Type B pancreatic cell (in vitro differentiated cells): ENCODE measurements at regions not wholly inside any gene's neighbourhood (a gene's known extent, or its start where the extent isn't known, plus 50 kb on each side); places are given as distances from the start of the nearest gene placed in this dataset.

Experiments used
- DNase-seq: peaks from one replicate; pipeline ENCODE4 v3.0.0; 2021; ENCODE audit warnings: mixed read lengths; ENCODE audit not compliant: unreplicated experiment; ENCODE audit errors: extremely low spot score
- H3K27ac Mint-ChIP-seq: 2 replicates; pipeline ENCODE4 v1.8.0; 2021; ENCODE audit warnings: mild to moderate bottlenecking, mixed read lengths
- H3K27me3 Mint-ChIP-seq: 2 replicates; pipeline ENCODE4 v1.8.0; 2021; ENCODE audit warnings: mixed read lengths
- H3K36me3 Mint-ChIP-seq: 2 replicates; pipeline ENCODE4 v1.8.0; 2021; ENCODE audit warnings: mixed read lengths
- H3K4me1 Mint-ChIP-seq: one replicate; pipeline ENCODE4 v1.8.0; 2021; ENCODE audit warnings: mixed read lengths; ENCODE audit not compliant: unreplicated experiment
- H3K4me3 Mint-ChIP-seq: 2 replicates; pipeline ENCODE4 v1.8.0; 2021; ENCODE audit warnings: mild to moderate bottlenecking, mixed read lengths
- H3K9me3 Mint-ChIP-seq: 2 replicates; pipeline ENCODE4 v1.8.0; 2021; ENCODE audit warnings: mixed read lengths
- CTCF ChIP-seq: fragments of 200-600 bp; sonication (generic); conservative IDR thresholded peaks from 2 replicates; pipeline ENCODE4 v1.5.0; 2021; ENCODE audit warnings: antibody characterized with exemption, mild to moderate bottlenecking

GRCh38 chr14:97002454-97002853 lies 205.3 kb downstream of the VRK1 start:
- Mint-ChIP-seq H3K4me3 (no peak overlapping the region), H3K36me3 (no peaks in the 10 kb centered on the region), H3K4me1 (no peaks in the 10 kb centered on the region), H3K27ac (no peak overlapping the region), H3K27me3 (no peaks in the 10 kb centered on the region), H3K9me3 (no peaks in the 10 kb centered on the region)
- no peak for DNase-seq
- no peak for TF ChIP-seq CTCF

GRCh38 chr14:97005934-97006333 lies 208.8 kb downstream of the VRK1 start:
- H3K9me3 Mint-ChIP-seq, result no peaks in the 10 kb centered on the region

GRCh38 chr14:97010491-97011160 lies 213.4 kb downstream of the VRK1 start:
- peak; percentile 28 for TF ChIP-seq CTCF
- Mint-ChIP-seq H3K4me3 (no peak overlapping the region), H3K9me3 (no peaks in the 10 kb centered on the region), H3K4me1 (no peaks in the 10 kb centered on the region), H3K27me3 (peaks cover 13% of the 10 kb centered on the region), H3K36me3 (no peaks in the 10 kb centered on the region), H3K27ac (no peak overlapping the region)
- no peak for DNase-seq

More at GRCh38 chr14:97005934-97006333, 208.8 kb downstream of the VRK1 start:
- Mint-ChIP-seq H3K4me1 (no peaks in the 10 kb centered on the region), H3K27ac (no peak overlapping the region), H3K4me3 (no peak overlapping the region), H3K27me3 (peaks cover 12% of the 10 kb centered on the region), H3K36me3 (no peaks in the 10 kb centered on the region)
- TF ChIP-seq CTCF, result no peak
- DNase-seq, result no peak

GRCh38 chr14:97013878-97014277 lies 216.7 kb downstream of the VRK1 start:
- peaks cover 13% of the 10 kb centered on the region for H3K27me3 Mint-ChIP-seq
- no peak overlapping the region for H3K4me3 Mint-ChIP-seq
- H3K27ac Mint-ChIP-seq, result no peak overlapping the region
- H3K4me1 Mint-ChIP-seq, result no peaks in the 10 kb centered on the region
- H3K9me3 Mint-ChIP-seq, result no peaks in the 10 kb centered on the region
- DNase-seq, result no peak
- TF ChIP-seq CTCF, result no peak
- no peaks in the 10 kb centered on the region for H3K36me3 Mint-ChIP-seq

- TF ChIP-seq CTCF, result no peak
- H3K4me3 Mint-ChIP-seq, result no peak overlapping the region
- H3K27ac Mint-ChIP-seq, result no peak overlapping the region
- no peak for DNase-seq
- H3K36me3 Mint-ChIP-seq, result no peaks in the 10 kb centered on the region
- no peaks in the 10 kb centered on the region for H3K9me3 Mint-ChIP-seq
- H3K27me3 Mint-ChIP-seq, result peaks cover 21% of the 10 kb centered on the region
- no peaks in the 10 kb centered on the region for H3K4me1 Mint-ChIP-seq
These were observed 223.8 kb downstream of the VRK1 start for GRCh38 chr14:97021001-97021400.
